ENCODE measurements at regions not wholly inside any gene's neighbourhood (a gene's known extent, or its start where the extent isn't known, plus 50 kb on each side); places are given as distances from the start of the nearest gene placed in this dataset.
A peak's percentile ranks its signal among the peaks of the same experiment; 100 is the strongest.

DNA sequence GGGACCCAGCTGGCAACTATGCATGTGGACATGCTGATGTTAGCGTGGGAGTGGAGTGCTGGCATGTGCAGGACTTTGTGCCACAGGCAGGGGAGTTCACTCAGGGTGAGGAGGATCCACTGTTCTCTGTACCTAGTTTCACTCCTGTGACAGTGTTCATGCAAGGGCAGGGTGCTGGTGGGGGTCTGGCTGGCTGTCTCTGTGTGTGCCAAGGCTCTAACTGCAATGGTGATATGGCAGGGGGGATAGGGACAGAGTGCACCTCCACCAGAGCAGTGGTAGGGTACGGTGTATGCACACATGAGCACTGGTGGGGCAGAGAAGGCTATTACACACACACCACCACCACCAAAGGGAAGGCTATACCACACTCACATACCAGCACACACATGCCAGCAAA is 210.2 kb upstream of the DEFB112 start:
- Histone ChIP-seq H3F3A (replicated peaks; ENCODE audit: insufficient read depth) (no peaks in the 10 kb centered on the region), H3K9me3 (no peaks in the 10 kb centered on the region), H3K4me3 (ENCODE audit: low read depth in 2 of 2, low read length in 1 of 2) (no peak overlapping the region), H3K4me1 (ENCODE audit: control insufficient read depth in 1 of 2, insufficient read depth in 2 of 2, low read depth in 1 of 2, low read length in 1 of 2) (no peaks in the 10 kb centered on the region), H3K79me2 (ENCODE audit: insufficient read depth) (no peaks in the 10 kb centered on the region), H3K9ac (no peak overlapping the region), H3K36me3 (replicated peaks in 1 of 2; ENCODE audit: control insufficient read depth in 1 of 2, insufficient read depth in 2 of 2, low read length in 1 of 2) (no peaks in the 10 kb centered on the region), H3K27me3 (ENCODE audit: insufficient read depth) (no peaks in the 10 kb centered on the region), H2AFZ (ENCODE audit: low read depth) (no peak overlapping the region), H3K27ac (ENCODE audit: low read depth in 2 of 2, low read length in 1 of 2) (no peak overlapping the region), H4K20me1 (ENCODE audit: insufficient read depth) (no peaks in the 10 kb centered on the region), H3K9me2 (no peaks in the 10 kb centered on the region), H3K4me2 (no peak overlapping the region)
- DNase-seq, result no peak
- TF ChIP-seq ELF1 (IDR thresholded peaks at IDR 0.05) (no peak), SMC3 (IDR thresholded peaks at IDR 0.05; ENCODE audit: low read depth, low read length) (no peak), FOXM1 (IDR thresholded peaks at IDR 0.05; ENCODE audit: low read depth) (no peak), RCOR1 (IDR thresholded peaks at IDR 0.05; ENCODE audit: low read length) (no peak), CHD2 (IDR thresholded peaks at IDR 0.05; ENCODE audit: low read length, partially characterized antibody) (no peak), TCF12 (IDR thresholded peaks at IDR 0.05) (no peak), JUND (IDR thresholded peaks at IDR 0.05) (no peak)
- TF ChIP-seq, protein P1, sequence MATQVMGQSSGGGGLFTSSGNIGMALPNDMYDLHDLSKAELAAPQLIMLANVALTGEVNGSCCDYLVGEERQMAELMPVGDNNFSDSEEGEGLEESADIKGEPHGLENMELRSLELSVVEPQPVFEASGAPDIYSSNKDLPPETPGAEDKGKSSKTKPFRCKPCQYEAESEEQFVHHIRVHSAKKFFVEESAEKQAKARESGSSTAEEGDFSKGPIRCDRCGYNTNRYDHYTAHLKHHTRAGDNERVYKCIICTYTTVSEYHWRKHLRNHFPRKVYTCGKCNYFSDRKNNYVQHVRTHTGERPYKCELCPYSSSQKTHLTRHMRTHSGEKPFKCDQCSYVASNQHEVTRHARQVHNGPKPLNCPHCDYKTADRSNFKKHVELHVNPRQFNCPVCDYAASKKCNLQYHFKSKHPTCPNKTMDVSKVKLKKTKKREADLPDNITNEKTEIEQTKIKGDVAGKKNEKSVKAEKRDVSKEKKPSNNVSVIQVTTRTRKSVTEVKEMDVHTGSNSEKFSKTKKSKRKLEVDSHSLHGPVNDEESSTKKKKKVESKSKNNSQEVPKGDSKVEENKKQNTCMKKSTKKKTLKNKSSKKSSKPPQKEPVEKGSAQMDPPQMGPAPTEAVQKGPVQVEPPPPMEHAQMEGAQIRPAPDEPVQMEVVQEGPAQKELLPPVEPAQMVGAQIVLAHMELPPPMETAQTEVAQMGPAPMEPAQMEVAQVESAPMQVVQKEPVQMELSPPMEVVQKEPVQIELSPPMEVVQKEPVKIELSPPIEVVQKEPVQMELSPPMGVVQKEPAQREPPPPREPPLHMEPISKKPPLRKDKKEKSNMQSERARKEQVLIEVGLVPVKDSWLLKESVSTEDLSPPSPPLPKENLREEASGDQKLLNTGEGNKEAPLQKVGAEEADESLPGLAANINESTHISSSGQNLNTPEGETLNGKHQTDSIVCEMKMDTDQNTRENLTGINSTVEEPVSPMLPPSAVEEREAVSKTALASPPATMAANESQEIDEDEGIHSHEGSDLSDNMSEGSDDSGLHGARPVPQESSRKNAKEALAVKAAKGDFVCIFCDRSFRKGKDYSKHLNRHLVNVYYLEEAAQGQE (IDR thresholded peaks at IDR 0.05; ENCODE audit: low read depth, low read length), result no peak
- TF ChIP-seq, protein P2, sequence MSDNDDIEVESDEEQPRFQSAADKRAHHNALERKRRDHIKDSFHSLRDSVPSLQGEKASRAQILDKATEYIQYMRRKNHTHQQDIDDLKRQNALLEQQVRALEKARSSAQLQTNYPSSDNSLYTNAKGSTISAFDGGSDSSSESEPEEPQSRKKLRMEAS (IDR thresholded peaks at IDR 0.05; ENCODE audit: low read depth), result no peak
- POLR2A ChIA-PET, result no interaction called here
- WGBS (ENCODE audit: low lambda C conversion rate), result 42% methylated on average over 2 of the region's 2 CpGs
- CTCF ChIA-PET, result no interaction called here

GRCh38 chr6:50264995-50265571 is 215.4 kb upstream of the DEFB112 start:
- Histone ChIP-seq H3K4me2 (no peak overlapping the region), H3K9ac (no peak overlapping the region), H3K9me3 (no peaks in the 10 kb centered on the region), H3K27ac (ENCODE audit: low read depth in 2 of 2, low read length in 1 of 2) (no peak overlapping the region), H3K79me2 (ENCODE audit: insufficient read depth) (no peaks in the 10 kb centered on the region), H3F3A (replicated peaks; ENCODE audit: insufficient read depth) (no peaks in the 10 kb centered on the region), H3K4me3 (ENCODE audit: low read depth in 2 of 2, low read length in 1 of 2) (no peak overlapping the region), H3K9me2 (no peaks in the 10 kb centered on the region), H2AFZ (ENCODE audit: low read depth) (no peak overlapping the region), H4K20me1 (ENCODE audit: insufficient read depth) (no peaks in the 10 kb centered on the region), H3K27me3 (ENCODE audit: insufficient read depth) (no peaks in the 10 kb centered on the region), H3K4me1 (ENCODE audit: control insufficient read depth in 1 of 2, insufficient read depth in 2 of 2, low read depth in 1 of 2, low read length in 1 of 2) (no peaks in the 10 kb centered on the region), H3K36me3 (replicated peaks in 1 of 2; ENCODE audit: control insufficient read depth in 1 of 2, insufficient read depth in 2 of 2, low read length in 1 of 2) (no peaks in the 10 kb centered on the region)
- TF ChIP-seq USF1 (IDR thresholded peaks at IDR 0.05; ENCODE audit: borderline replicate concordance, low read depth) (no peak), POLR2AphosphoS5 (IDR thresholded peaks at IDR 0.05; ENCODE audit: low read depth, low read length) (no peak), JUND (IDR thresholded peaks at IDR 0.05) (no peak), SMC3 (IDR thresholded peaks at IDR 0.05; ENCODE audit: low read depth, low read length) (peak; percentile 59), TAF1 (IDR thresholded peaks at IDR 0.05; ENCODE audit: borderline replicate concordance, low read depth, low read length) (no peak), RAD21 (IDR thresholded peaks at IDR 0.05; ENCODE audit: low read length) (peak; percentile 65), CTCF (IDR thresholded peaks at IDR 0.05) (peak; percentile 60)
- TF ChIP-seq, protein P3, sequence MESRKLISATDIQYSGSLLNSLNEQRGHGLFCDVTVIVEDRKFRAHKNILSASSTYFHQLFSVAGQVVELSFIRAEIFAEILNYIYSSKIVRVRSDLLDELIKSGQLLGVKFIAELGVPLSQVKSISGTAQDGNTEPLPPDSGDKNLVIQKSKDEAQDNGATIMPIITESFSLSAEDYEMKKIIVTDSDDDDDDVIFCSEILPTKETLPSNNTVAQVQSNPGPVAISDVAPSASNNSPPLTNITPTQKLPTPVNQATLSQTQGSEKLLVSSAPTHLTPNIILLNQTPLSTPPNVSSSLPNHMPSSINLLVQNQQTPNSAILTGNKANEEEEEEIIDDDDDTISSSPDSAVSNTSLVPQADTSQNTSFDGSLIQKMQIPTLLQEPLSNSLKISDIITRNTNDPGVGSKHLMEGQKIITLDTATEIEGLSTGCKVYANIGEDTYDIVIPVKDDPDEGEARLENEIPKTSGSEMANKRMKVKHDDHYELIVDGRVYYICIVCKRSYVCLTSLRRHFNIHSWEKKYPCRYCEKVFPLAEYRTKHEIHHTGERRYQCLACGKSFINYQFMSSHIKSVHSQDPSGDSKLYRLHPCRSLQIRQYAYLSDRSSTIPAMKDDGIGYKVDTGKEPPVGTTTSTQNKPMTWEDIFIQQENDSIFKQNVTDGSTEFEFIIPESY (IDR thresholded peaks at IDR 0.05; ENCODE audit: borderline replicate concordance, low read depth), result no peak
- POLR2A ChIA-PET, result no interaction called here
- WGBS (ENCODE audit: low lambda C conversion rate), result 8% methylated on average over 2 of the region's 2 CpGs
- peak; percentile 24 for DNase-seq
- CTCF ChIA-PET, result interaction anchor here (0.6 to 1.5 kb wide), 12 partner anchors 9 to 343 kb away, joined by 3 to 22 read pairs (median 3); no protein-coding TSS in a partner anchor
